ENCODE measurements at regions not wholly inside any gene's neighbourhood (a gene's known extent, or its start where the extent isn't known, plus 50 kb on each side); places are given as distances from the start of the nearest gene placed in this dataset.
"Not testable (repeated sequence)": the region's sequence is repeated elsewhere in the genome, so short reads cannot be mapped to it uniquely, and the experiment has no call there.

DNA sequence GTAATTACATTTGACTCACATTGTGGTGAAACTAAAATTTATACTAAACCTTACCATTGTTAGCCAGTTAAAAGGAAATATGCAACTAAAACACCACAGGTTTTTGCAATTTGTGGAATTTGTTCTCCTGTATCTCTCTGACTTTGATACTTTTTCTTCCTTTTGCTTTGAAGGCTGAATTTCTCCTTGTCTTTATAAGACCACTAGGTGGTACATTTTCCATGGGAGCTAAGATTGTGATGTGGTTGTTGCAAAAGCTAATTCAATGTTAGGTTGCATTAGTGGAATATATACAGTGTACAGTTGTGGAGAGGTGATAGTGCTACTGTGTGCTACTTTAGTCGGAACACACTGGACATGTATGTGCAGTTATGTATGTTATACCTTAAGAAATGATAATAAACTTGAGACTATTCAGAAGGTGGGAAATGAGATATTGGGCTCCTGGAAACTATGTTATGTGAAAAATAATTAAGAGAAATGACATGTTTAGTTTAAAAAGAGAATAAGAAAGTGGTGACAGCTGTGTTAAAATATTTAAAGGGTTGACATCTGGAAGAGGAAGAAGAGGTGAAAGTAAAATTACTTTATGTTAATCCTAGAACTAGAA, 70.3 kb downstream of the ARL9 start:
- Histone ChIP-seq H3K36me3 (ENCODE audit: control insufficient read depth, insufficient read depth, low read length) (no peaks in the 10 kb centered on the region), H3K27me3 (ENCODE audit: control insufficient read depth, insufficient read depth, low read length) (no peaks in the 10 kb centered on the region), H3K4me3 (ENCODE audit: low read depth, low read length) (no peak overlapping the region)
- FAIRE-seq (no peak), DNase-seq (ENCODE audit: low read depth) (peak; percentile 52)
- TF ChIP-seq, protein P1, sequence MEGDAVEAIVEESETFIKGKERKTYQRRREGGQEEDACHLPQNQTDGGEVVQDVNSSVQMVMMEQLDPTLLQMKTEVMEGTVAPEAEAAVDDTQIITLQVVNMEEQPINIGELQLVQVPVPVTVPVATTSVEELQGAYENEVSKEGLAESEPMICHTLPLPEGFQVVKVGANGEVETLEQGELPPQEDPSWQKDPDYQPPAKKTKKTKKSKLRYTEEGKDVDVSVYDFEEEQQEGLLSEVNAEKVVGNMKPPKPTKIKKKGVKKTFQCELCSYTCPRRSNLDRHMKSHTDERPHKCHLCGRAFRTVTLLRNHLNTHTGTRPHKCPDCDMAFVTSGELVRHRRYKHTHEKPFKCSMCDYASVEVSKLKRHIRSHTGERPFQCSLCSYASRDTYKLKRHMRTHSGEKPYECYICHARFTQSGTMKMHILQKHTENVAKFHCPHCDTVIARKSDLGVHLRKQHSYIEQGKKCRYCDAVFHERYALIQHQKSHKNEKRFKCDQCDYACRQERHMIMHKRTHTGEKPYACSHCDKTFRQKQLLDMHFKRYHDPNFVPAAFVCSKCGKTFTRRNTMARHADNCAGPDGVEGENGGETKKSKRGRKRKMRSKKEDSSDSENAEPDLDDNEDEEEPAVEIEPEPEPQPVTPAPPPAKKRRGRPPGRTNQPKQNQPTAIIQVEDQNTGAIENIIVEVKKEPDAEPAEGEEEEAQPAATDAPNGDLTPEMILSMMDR (IDR thresholded peaks at IDR 0.05; ENCODE audit: insufficient read depth, low read length, severe bottlenecking), result peak; percentile 26

DNA sequence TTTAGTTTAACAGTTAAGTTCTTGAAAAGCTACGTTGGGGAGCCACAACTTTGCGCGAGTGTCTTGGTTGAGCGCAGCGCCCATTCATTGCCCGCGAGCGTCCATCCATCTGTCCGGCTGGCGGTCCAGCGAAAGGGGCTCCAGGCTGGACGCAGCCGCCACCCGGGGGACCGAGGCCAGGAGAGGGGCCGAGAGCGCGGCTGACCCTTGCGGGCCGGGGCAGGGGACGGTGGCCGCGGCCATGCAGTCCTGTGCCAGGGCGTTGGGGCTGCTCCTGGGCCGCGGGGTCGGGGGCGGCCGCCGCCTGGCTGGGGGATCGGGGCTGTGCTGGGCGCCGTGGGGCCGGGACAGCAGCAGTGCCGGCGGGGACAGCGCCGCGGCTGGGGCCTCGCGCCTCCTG, 86.8 kb downstream of the ARL9 start:
- H3K4me3 ChIP-seq (ENCODE audit: low read depth, low read length); H3K36me3 ChIP-seq (ENCODE audit: control insufficient read depth, insufficient read depth, low read length); FAIRE-seq; DNase-seq (ENCODE audit: low read depth); H3K27me3 ChIP-seq (ENCODE audit: control insufficient read depth, insufficient read depth, low read length): not testable (repeated sequence)

Measured in bronchial epithelial cell (primary cell).